ENCODE measurements at regions not wholly inside any gene's neighbourhood (a gene's known extent, or its start where the extent isn't known, plus 50 kb on each side); places are given as distances from the start of the nearest gene placed in this dataset.
A peak's percentile ranks its signal among the peaks of the same experiment; 100 is the strongest.

DNA sequence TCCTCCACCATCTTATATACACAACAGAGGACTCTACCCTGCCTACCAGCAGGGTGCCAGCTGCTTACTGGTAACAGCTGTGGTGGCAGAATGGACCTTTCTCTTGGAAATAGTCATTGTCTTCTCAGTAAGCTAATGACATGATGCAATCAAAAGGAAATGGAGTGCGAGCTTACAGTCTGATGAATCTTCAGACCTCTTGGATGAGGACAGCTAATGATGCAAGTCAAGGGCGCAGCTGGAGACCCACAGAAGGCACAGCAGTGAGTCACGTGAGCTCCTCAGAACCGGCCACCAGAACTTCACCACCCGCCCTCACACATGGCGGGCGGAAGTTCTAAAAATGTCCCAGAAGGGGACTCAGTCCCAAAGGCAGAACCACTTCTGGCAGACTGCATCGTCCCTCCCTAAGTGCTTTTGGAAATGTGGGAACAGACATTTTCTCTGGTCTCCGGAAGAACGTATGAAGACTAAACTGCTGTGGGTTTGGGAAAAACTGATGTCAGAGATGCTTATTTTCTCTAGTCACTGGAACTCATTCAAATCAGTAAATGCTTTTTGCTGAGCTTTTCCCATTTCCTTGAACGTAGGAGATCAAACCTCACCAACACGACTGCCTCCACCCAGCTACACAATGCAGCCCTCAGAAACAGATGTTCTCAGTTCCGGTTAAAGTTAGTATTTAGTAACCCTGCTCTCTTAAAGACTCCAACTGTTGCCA, 96.4 kb downstream of the FAS start:
- H2AFZ ChIP-seq (ENCODE audit: low read depth, low read length), result peak overlapping the region; percentile 31
- no peaks in the 10 kb centered on the region for H3K27me3 ChIP-seq (ENCODE audit: insufficient read depth, low read length)
- TF ChIP-seq, protein P1, sequence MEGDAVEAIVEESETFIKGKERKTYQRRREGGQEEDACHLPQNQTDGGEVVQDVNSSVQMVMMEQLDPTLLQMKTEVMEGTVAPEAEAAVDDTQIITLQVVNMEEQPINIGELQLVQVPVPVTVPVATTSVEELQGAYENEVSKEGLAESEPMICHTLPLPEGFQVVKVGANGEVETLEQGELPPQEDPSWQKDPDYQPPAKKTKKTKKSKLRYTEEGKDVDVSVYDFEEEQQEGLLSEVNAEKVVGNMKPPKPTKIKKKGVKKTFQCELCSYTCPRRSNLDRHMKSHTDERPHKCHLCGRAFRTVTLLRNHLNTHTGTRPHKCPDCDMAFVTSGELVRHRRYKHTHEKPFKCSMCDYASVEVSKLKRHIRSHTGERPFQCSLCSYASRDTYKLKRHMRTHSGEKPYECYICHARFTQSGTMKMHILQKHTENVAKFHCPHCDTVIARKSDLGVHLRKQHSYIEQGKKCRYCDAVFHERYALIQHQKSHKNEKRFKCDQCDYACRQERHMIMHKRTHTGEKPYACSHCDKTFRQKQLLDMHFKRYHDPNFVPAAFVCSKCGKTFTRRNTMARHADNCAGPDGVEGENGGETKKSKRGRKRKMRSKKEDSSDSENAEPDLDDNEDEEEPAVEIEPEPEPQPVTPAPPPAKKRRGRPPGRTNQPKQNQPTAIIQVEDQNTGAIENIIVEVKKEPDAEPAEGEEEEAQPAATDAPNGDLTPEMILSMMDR (IDR thresholded peaks at IDR 0.05; ENCODE audit: insufficient read depth, low read depth, low read length), result no peak
- no peak for TF ChIP-seq EZH2 (IDR thresholded peaks at IDR 0.05; ENCODE audit: insufficient read depth, low read length)
- H4K20me1 ChIP-seq (ENCODE audit: insufficient read depth, low read length), result no peaks in the 10 kb centered on the region
- Mint-ChIP-seq H3K4me3 (ENCODE audit: unreplicated experiment) (no peak overlapping the region), H3K36me3 (ENCODE audit: low read depth, unreplicated experiment) (no peaks in the 10 kb centered on the region), H3K4me1 (ENCODE audit: low read depth, unreplicated experiment) (peaks cover 5% of the 10 kb centered on the region), H3K27ac (ENCODE audit: unreplicated experiment) (peak overlapping the region; percentile 11), H3K27me3 (ENCODE audit: low read depth, unreplicated experiment) (no peaks in the 10 kb centered on the region), H3K9me3 (ENCODE audit: unreplicated experiment) (no peaks in the 10 kb centered on the region)
- no peaks in the 10 kb centered on the region for H3K9me3 ChIP-seq (ENCODE audit: insufficient read depth, low read depth, low read length)
- H3K9ac ChIP-seq (ENCODE audit: low read length), result no peak overlapping the region
- no peaks in the 10 kb centered on the region for H3K4me1 ChIP-seq (ENCODE audit: insufficient read depth, low read length)
- H3K36me3 ChIP-seq (ENCODE audit: insufficient read depth, low read length), result no peaks in the 10 kb centered on the region
- H3K27ac ChIP-seq (ENCODE audit: low read depth, low read length), result no peak overlapping the region
- FAIRE-seq (no peak), DNase-seq (ENCODE audit: low read depth) (no peak)
- no peaks in the 10 kb centered on the region for H3K79me2 ChIP-seq (ENCODE audit: insufficient read depth, low read length)
- H3K4me3 ChIP-seq (ENCODE audit: insufficient read depth, low read depth, low read length), result no peak overlapping the region
- H3K4me2 ChIP-seq (ENCODE audit: low read length), result peak overlapping the region; percentile 36

DNA sequence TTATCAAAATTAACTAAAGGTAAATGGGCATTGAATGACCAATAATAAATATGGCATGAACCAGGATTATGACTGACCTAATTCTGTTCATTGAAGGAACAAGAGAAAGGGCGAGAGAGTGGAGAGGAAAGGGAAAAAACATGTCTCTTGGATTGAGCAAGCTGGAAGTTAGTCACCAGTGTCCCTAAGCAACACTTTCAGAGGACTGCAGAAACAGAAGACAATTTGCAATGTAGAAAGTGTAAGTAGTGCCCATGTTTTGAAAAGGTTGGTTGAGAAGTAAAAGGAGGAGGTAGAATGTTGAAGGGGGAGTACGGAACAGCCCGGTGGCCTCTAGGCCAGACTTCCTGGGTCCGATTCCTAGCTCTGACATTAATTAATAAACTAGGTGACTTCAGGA, 94.6 kb downstream of the FAS start:
- no peaks in the 10 kb centered on the region for H3K4me1 ChIP-seq (ENCODE audit: insufficient read depth, low read length)
- no peak for TF ChIP-seq EZH2 (IDR thresholded peaks at IDR 0.05; ENCODE audit: insufficient read depth, low read length)
- no peak overlapping the region for H3K27ac ChIP-seq (ENCODE audit: low read depth, low read length)
- H4K20me1 ChIP-seq (ENCODE audit: insufficient read depth, low read length), result no peaks in the 10 kb centered on the region
- H3K4me3 ChIP-seq (ENCODE audit: insufficient read depth, low read depth, low read length), result no peak overlapping the region
- no peak overlapping the region for H3K27ac Mint-ChIP-seq (ENCODE audit: unreplicated experiment)
- H3K4me3 Mint-ChIP-seq (ENCODE audit: unreplicated experiment), result no peak overlapping the region
- no peaks in the 10 kb centered on the region for H3K9me3 ChIP-seq (ENCODE audit: insufficient read depth, low read depth, low read length)
- H3K79me2 ChIP-seq (ENCODE audit: insufficient read depth, low read length), result no peaks in the 10 kb centered on the region
- no peaks in the 10 kb centered on the region for H3K27me3 Mint-ChIP-seq (ENCODE audit: low read depth, unreplicated experiment)
- no peaks in the 10 kb centered on the region for H3K4me1 Mint-ChIP-seq (ENCODE audit: low read depth, unreplicated experiment)
- H3K36me3 Mint-ChIP-seq (ENCODE audit: low read depth, unreplicated experiment), result no peaks in the 10 kb centered on the region
- no peaks in the 10 kb centered on the region for H3K36me3 ChIP-seq (ENCODE audit: insufficient read depth, low read length)
- no peak overlapping the region for H3K9ac ChIP-seq (ENCODE audit: low read length)
- FAIRE-seq (no peak), DNase-seq (ENCODE audit: low read depth) (no peak)
- no peak overlapping the region for H3K4me2 ChIP-seq (ENCODE audit: low read length)
- H3K9me3 Mint-ChIP-seq (ENCODE audit: unreplicated experiment), result no peaks in the 10 kb centered on the region
- H2AFZ ChIP-seq (ENCODE audit: low read depth, low read length), result no peak overlapping the region
- no peaks in the 10 kb centered on the region for H3K27me3 ChIP-seq (ENCODE audit: insufficient read depth, low read length)

DNA sequence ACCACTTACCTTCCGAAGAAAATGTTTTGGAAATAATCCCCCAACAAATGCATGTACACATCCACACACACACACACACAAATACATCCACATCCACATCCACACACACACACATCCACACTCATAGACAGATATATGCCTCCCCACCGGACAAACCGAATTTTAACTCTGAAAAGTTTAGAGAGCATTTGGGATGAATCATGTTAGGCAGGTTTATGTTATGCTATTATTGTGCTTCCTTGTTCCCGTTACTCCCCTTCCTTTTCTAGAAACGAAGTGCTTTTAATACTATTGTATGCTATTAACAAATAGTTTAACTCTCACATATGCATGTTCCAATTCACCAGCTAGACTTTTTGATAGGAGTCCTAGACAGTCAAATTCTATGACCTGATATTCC, 91.5 kb downstream of the FAS start:
- peaks cover 5% of the 10 kb centered on the region for H3K4me1 Mint-ChIP-seq (ENCODE audit: low read depth, unreplicated experiment)
- H4K20me1 ChIP-seq (ENCODE audit: insufficient read depth, low read length), result no peaks in the 10 kb centered on the region
- H2AFZ ChIP-seq (ENCODE audit: low read depth, low read length), result no peak overlapping the region
- no peak overlapping the region for H3K4me3 Mint-ChIP-seq (ENCODE audit: unreplicated experiment)
- H3K79me2 ChIP-seq (ENCODE audit: insufficient read depth, low read length), result no peaks in the 10 kb centered on the region
- H3K4me1 ChIP-seq (ENCODE audit: insufficient read depth, low read length), result no peaks in the 10 kb centered on the region
- H3K36me3 ChIP-seq (ENCODE audit: insufficient read depth, low read length), result no peaks in the 10 kb centered on the region
- H3K27ac Mint-ChIP-seq (ENCODE audit: unreplicated experiment), result no peak overlapping the region
- DNase-seq (ENCODE audit: low read depth), result no peak
- H3K36me3 Mint-ChIP-seq (ENCODE audit: low read depth, unreplicated experiment), result no peaks in the 10 kb centered on the region
- TF ChIP-seq, protein P1 (IDR thresholded peaks at IDR 0.05; ENCODE audit: insufficient read depth, low read depth, low read length), result no peak
- TF ChIP-seq EZH2 (IDR thresholded peaks at IDR 0.05; ENCODE audit: insufficient read depth, low read length), result no peak
- FAIRE-seq, result no peak
- no peak overlapping the region for H3K4me2 ChIP-seq (ENCODE audit: low read length)
- no peaks in the 10 kb centered on the region for H3K9me3 Mint-ChIP-seq (ENCODE audit: unreplicated experiment)
- no peaks in the 10 kb centered on the region for H3K27me3 ChIP-seq (ENCODE audit: insufficient read depth, low read length)
- H3K27me3 Mint-ChIP-seq (ENCODE audit: low read depth, unreplicated experiment), result no peaks in the 10 kb centered on the region
- no peak overlapping the region for H3K4me3 ChIP-seq (ENCODE audit: insufficient read depth, low read depth, low read length)
- H3K9me3 ChIP-seq (ENCODE audit: insufficient read depth, low read depth, low read length), result no peaks in the 10 kb centered on the region
- H3K9ac ChIP-seq (ENCODE audit: low read length), result no peak overlapping the region
- H3K27ac ChIP-seq (ENCODE audit: low read depth, low read length), result no peak overlapping the region

All from astrocyte (in vitro differentiated cells and primary cell).